GM18868 (cell line): ENCODE measurements at regions not wholly inside any gene's neighbourhood (a gene's known extent, or its start where the extent isn't known, plus 50 kb on each side); places are given as distances from the start of the nearest gene placed in this dataset.
"Not testable (repeated sequence)": the region's sequence is repeated elsewhere in the genome, so short reads cannot be mapped to it uniquely, and the experiment has no call there.

Experiments
- ATAC-seq: cut with Tn5 transposase; IDR thresholded peaks from one replicate; pipeline ENCODE4 v1.9.1; 2021; ENCODE audit warnings: mild to moderate bottlenecking, moderate library complexity; ENCODE audit not compliant: unreplicated experiment

GRCh38 chr15:22239806-22240180 is 159.5 kb downstream of the OR4M2 start:
- ATAC-seq: no peak

GRCh38 chr15:22240403-22240802 is 160.1 kb downstream of the OR4M2 start:
- no peak for ATAC-seq

GRCh38 chr15:22240986-22241385 is 160.7 kb downstream of the OR4M2 start:
- no peak for ATAC-seq

GRCh38 chr15:22241451-22241850 is 161.1 kb downstream of the OR4M2 start:
- ATAC-seq: no peak

- not testable (repeated sequence) for ATAC-seq
Observed at GRCh38 chr15:22242311-22242710, 162.0 kb downstream of the OR4M2 start.

GRCh38 chr15:22243440-22244130 is 163.3 kb downstream of the OR4M2 start:
- no peak for ATAC-seq

- ATAC-seq: not testable (repeated sequence)
Observed at GRCh38 chr15:22249511-22249910, 169.2 kb downstream of the OR4M2 start.

GRCh38 chr15:22250501-22251290 is 170.4 kb downstream of the OR4M2 start:
- ATAC-seq: not testable (repeated sequence)

GRCh38 chr15:22251422-22251821 is 171.1 kb downstream of the OR4M2 start:
- ATAC-seq: no peak

- not testable (repeated sequence) for ATAC-seq
Observed at GRCh38 chr15:22252047-22252446, 171.7 kb downstream of the OR4M2 start.

- ATAC-seq: not testable (repeated sequence)
Observed at GRCh38 chr15:22252521-22252920, 172.2 kb downstream of the OR4M2 start.

- not testable (repeated sequence) for ATAC-seq
Observed at GRCh38 chr15:22253002-22253675, 172.8 kb downstream of the OR4M2 start.

GRCh38 chr15:22253676-22254408 is 173.5 kb downstream of the OR4M2 start:
- ATAC-seq: peak; percentile 90

GRCh38 chr15:22254409-22255045 is 174.2 kb downstream of the OR4M2 start:
- peak; percentile 33 for ATAC-seq

- ATAC-seq: not testable (repeated sequence)
Observed at GRCh38 chr15:22255606-22256005, 175.3 kb downstream of the OR4M2 start.

GRCh38 chr15:22256389-22257046 is 176.2 kb downstream of the OR4M2 start:
- ATAC-seq: not testable (repeated sequence)

GRCh38 chr15:22257047-22258008 is 177.0 kb downstream of the OR4M2 start:
- ATAC-seq: no peak

- ATAC-seq: no peak
Observed at GRCh38 chr15:22258009-22258397, 177.7 kb downstream of the OR4M2 start.
